Fibroblast of skin of right quadriceps (primary cell): ENCODE measurements at regions not wholly inside any gene's neighbourhood (a gene's known extent, or its start where the extent isn't known, plus 50 kb on each side); places are given as distances from the start of the nearest gene placed in this dataset.
"Not testable (repeated sequence)": the region's sequence is repeated elsewhere in the genome, so short reads cannot be mapped to it uniquely, and the experiment has no call there.

ENCODE experiments used
- DNase-seq: peaks from one replicate; pipeline ENCODE4 v3.0.0-alpha.2; 2013

DNA sequence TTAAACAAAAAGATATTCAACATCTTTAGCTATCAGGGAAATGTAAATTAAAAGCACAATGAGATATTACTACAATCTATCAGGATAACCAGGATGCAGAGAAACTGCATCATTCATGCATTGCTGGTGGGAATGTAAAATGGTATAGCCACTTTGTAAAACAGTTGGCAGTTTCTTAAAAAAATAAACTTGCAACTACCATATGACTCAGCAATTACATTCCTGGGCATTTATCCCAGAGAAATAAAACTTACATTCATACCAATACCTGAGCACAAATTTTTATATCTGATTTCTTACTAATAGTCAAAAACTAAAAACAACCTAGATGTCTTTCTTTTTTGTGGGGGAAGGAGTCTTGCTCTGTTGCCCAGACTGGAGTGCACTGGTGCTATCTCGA, 190.3 kb upstream of the TAB2 start:
- peak; percentile 72 for DNase-seq

DNA sequence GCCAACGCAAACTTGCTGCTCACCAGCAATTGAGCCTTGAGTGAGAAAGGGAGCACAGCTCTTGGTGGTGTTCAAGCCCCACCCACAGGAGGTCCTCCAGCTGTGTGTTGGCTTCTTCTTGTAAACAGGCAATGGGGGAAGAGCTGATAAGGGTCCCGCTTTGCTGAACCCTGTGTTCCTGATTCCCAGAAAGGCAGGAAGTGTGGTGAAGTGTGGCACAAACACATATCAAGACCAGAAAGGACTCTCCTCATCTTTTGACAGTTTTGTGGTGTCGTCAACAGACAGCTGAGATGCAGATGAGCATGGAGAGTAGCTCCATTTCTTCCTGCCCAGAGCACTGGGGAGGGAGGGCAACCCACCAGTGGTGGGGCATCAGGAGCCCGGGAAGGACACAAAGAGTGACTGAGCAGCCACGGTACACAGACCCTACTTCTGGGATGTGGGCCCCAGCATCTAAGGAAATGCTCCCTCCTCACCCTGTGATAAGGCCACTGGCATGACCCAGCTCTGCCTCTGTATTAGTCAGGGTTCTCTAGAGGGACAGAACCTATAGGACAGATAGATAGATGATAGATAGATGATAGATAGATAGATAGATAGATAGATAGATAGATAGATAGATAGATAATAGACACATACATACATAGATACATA, 188.9 kb upstream of the TAB2 start:
- DNase-seq = no peak

DNA sequence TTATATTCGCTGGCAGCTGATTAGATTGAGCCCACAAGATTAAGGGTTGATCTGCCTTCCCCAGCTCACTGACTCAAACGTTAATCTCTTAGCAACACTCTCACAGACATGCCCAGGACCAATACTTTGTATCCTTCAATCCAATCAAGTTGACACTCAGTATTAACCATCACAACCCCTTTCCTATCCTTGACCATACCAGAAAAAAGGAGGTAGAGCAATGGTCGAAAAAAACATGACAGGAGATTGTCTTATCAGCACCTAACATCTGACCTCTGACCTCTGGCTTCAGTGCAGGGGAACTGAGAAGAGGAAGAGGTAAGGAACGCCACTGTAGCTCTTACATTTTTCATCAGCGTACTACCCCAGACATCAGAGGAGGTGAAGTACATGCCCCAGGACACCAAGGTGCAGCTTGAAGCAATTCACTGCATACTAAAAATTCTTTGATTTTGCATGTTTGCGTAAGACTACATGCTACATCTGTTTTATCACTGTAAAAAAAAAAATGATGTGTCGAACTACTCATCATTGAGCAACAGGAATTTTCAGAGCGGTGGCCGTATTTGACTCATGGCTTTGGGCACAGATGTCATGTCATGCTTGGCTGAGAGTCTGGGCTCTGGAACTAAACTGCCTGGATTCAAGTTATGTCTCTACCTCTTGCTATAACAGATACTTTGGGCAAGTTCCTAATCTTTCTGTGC, 188.0 kb upstream of the TAB2 start:
- peak; percentile 77 for DNase-seq

DNA sequence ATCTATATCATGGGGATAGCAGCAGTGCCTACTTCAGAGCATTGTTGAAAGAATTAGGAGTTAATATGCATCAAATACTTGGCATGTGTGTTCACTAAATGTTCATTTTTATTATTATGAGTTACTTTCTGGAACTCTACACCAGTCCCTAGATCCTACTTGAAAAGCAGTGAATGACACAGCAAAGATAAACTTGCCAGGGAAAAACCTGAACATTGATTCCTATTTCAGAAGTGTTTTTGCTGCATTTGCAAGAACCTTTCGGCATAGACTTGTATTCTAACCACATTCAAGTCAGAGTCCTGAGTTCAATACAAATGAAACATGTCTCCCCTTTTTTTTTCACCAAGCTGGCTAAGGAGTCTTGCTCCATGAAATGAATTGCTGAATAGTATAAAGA, 187.4 kb upstream of the TAB2 start:
- DNase-seq = no peak

DNA sequence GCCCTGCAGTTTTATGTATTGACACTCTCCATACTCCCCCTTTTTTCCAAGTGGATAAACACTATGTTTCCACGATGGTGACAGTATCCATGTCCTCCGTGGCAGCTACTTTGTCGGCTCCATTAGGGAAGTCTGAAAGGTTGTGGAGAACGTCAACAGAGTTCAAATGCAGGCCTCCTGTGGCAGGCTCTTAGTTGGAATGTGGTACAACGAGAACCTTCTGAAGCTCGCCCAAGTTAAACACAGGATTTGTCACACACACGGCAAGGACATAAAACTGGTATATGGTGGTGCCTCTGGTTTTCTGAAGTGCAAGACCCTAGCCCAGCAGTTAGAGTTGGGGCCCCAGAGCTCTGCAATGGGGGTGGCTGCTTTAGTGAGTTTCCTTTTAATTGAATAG, 187.0 kb upstream of the TAB2 start:
- no peak for DNase-seq

DNA sequence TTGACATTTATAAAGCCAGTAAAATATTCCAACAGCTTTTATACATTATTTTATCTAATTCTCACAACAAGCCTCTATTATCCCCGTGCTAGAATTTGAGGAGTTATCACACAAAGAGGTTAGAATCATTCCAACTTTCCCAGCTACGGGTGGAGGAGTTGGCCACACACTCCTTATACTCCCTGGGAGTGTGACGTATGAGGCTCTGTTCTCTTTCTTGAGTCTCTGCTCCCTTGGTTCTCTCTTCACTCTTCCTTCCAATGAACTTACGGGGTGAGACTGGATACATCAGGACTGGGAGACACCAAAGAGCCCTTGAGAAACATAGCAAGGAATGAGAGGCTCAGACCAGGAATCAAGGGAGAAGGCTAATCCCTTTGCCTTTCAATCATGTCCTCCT, 185.6 kb upstream of the TAB2 start:
- no peak for DNase-seq

DNA sequence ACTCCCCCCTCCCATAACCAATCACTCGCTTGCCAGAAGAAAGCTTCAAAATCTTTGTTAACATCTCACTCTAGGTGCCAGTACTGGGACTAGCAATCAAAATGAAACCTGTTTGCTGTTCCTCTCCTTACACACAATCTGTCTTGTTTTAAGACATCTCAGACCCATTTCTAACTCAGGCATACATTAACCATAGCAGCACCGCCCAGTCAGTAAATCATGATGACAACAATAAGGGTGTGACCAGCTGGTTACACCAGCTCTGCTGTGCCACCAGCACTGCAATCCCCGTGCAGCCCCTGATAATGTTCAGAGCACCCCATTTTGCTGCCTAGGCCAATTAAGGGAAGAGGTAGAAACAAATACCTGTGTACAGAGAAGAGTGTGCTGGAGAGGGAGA, 185.2 kb upstream of the TAB2 start:
- DNase-seq = no peak

DNA sequence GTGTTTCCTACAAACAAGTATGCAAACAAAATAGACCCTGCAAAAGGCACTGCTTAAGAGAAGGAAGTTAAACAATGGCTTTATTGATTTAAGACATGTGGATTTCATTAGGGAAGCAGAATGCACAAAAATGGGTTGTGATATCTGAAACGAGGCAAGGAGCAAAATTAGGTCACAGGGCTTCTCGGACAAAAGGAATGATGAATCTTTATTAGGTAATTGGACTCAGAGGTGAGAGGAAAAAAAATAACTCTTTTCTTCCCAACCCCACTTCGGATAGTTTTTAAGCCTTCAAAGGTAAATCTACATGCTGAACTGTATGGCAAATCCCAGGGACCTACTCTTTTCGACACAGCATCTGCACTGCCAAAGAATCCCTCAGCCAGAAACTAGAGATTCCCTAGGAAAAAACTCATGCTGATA, 183.0 kb upstream of the TAB2 start:
- DNase-seq = peak; percentile 32

DNA sequence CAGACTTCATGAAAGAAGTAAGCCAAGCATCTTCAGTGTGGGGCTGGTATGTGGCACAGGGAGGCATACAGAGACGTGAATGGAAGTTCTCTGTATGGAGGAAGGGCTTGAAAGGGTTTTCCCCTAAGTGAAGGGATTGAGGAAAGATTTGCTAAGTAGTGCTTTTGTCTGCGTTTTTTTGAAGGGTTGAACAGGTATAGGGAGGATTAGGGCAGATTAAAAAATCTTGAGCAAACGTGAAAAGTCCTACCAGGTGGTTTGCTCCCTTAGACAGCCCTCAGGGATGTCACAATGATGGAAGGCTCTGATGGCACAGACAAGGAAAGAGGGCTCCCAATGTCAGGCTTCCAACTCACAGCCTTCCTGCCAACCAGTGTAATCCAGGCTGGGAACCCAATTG, 181.7 kb upstream of the TAB2 start:
- DNase-seq = no peak

DNA sequence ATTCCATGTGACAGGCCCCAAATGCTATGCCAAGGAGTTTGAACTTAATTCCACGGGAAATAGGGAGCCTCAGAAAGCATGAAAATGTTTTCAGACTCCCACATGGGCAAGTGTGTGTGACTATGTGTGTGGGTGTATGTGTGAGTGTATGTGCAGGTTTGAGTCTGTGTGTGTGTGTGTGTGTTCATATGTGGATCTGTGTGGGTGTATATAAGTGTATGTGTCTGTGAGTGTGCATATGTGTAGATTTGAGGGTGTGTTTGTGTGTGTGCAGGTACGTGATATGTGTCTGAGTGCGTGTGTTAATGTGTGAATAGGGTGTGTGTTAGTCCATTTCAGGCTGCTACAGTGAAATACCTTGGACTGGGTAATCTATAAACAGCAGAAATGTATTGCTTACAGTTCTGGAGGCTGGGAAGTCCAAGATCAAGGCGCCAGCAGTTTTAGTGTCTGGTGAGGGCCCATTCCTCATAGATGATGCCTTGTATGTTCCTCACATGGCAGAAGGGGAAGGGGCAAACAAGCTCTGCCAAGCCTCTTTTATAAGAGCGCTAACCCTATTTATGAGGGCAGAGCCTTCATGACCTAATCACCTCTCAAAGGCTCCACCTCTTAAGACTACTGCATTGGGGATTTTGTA, 181.1 kb upstream of the TAB2 start:
- DNase-seq = no peak

DNA sequence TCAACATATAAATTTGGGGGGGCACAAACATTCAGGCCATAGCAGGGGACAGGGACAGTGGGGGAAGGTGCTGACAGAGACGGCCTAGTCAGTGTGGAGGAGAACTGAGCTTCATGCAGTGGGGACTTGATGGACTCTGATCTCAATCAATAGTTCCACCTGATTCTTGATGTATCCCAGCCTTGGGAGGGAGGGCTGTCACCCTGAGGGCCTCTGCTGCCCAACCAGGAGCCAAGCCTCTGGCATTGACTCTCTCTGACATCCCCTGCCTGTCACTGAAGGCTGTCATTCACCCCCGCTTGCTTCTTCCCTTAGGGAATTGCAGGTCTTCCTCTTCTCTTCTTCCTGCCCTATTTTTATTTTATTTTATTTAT, 180.6 kb upstream of the TAB2 start:
- DNase-seq = no peak

DNA sequence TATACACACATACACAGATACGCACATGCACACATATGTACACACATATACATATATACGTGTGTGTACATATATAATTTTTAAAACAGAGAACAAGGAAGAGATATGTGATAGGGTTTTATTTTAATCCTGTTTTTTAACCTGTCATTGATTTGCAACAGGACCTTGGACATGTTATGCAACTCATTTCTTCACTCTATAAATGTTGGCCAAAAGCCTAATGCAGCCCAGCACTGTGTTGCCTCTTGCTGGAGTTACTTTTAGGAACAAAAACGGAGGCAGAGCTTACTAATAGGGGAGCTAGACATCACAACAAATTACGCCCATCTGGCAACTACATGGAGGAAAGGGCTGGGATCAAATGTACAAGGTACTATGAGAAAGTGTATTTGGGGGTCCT, 179.9 kb upstream of the TAB2 start:
- DNase-seq = no peak

DNA sequence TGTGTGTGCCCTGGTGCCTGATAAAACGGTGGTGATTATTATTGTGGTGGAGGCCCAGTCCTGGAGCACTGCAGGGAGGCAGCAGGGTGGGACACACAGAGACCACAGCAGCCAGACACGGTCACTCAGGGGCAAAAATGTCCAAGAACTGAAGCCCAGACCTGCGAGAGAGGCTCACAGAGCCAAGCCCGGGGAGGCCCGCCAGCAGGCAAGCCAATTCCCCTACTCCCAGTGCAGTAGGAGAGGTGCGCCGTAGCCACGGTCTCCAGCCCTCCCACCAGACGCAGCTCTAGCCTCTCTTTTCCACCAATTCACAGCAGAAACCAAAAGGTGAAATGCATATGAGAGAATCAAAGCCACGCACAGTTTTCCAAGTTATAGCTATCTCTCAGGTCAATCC, 179.4 kb upstream of the TAB2 start:
- no peak for DNase-seq

DNA sequence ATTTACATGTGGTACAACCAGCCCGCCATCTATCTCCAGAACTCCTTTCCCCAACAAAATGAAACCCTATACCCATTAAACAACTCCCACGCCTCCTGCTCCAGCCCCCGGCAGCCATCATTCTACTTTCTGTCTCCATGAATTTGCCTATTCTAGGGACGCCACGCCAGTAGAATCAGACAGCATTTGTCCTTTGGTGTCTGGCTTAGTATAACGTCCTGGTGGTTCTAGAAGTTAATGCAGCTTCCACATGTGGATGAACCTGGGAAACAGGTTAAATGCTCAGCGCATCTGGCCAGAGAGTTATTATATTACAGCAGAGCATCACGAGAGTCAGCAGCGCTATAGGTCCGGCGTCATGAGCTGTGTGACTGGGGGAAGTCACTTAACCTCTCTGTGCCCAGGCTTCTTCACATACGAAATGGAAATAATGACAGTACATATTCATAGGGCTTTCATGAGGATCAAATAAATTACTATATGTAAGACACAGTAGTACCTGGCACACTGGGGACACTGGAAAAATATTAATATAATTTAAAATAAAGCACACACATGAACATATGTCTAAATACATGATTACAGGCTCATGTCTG, 178.7 kb upstream of the TAB2 start:
- DNase-seq = no peak

DNA sequence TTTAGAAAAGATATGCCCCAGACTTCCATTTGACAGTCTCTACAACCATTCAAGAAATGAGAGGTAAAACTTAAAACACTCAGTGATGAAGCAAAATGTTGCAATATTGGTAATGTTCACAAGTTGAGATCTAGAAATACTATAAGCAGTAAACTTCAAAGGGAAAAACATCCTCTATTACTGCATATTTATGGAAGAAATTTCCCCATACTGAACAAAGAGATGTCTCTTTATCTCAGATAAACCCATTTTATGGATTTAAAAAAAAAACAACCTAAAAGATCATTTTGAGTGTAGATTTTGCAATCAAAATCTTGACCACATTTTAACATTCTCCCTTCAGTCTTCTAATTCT, 177.8 kb upstream of the TAB2 start:
- DNase-seq = no peak

DNA sequence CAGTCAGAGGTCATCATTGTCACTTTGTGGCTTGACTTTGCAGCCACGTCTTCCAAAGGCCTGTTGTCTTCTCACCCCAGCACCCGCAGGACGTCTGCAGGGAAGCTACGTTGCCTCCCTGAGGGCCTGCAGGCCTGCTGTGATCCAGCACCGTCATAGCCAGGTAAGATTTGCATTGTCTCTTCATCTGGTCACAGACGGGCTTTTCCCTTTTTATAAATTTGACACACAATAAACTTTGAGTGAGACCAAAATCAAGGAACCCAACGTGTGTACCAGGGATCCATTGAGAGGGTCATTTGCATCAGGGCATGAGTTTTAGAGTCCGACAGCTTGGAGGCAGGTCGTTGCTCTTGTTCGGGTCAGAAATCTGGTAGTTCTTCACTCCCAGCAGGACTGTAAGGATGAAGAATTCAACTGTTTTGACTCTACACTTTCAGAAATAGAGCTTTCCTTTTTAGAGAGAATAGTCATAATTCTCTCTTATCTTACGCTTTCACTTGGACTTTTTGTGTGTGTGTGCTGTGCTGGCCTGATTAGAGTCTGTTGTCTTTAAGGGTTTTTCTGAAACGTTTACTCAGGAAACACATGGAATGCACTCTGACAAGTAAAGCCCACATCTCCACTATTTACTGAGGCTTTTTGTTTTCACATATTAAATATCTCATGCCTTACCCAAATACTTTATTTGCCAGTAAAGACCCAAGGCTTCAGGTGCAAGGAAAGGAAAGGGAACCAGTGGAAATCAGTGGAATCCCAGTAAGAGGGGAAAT, 177.2 kb upstream of the TAB2 start:
- DNase-seq = no peak

DNA sequence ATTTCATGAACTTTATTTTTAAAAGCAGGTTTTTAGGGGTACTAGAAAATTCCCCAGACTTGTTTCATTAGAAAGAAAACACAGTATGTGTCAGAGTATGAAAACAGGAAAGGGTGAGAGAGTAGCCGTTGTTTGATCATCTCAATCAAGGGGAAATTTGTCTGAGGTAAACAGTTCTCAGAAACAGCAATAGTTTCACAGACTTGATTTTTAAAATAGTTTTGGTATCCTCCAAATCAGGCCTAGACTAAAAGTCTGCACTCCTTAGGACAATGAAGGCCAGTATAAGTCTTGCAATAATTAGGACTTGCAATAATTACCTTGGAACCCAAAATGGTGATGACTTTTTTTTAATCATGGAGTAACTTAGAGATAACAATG, 176.6 kb upstream of the TAB2 start:
- no peak for DNase-seq

DNA sequence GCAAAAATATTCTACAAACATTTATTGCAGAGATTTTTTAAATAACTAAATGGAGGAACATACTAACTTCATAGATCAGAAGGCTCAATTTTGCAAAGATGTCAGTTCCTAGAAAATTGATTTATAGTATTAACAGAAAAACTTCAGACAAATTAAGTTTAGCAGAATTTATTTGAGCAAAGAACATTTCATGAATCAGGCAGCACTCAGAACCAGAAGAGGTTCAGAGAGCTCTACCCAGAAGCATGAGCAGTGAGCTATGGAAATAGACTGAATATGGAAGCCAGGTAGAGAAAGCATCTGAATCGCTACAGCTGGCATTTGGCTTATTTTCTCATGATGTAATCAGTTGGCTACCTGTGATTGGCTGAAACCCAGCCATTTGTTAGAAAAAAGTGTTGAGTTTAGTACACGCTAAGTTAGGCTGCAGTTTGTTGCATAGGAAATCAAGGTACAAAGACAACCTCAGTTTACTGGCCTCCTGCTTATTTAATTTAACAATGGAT, 174.5 kb upstream of the TAB2 start:
- DNase-seq = no peak

DNA sequence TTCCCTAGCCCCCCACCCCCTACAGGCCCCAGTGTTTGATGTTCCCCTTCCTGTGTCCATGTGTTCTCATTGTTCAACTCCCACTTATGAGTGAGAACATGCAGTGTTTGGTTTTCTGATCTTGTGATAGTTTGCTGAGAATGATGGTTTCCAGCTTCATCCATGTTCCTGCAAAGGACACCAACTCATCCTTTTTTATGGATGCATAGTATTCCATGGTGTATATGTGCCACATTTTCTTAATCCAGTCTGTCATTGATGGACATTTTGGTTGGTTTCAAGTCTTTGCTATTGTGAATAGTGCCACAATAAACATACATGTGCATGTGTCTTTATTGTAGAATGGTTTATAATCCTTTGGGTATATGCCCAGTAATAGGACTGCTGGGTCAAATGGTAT, 171.7 kb upstream of the TAB2 start:
- not testable (repeated sequence) for DNase-seq

DNA sequence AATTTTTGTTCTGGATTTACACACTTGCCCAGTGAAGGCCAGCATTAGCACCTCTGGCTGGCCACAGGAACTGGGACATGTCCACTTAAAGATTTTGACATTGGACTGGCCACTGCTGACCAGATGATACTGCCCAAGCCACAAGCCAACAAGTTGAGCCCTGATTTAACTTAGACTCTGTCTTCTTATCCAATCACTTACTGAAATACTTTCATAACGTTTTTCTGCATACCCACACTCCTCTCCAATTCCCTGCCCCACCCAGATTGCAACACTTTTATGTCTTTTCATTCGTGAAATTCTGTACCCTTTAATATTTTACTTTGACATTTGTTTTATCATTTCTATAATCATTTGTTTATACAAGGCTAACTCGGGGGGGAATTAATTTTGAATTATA, 170.3 kb upstream of the TAB2 start:
- DNase-seq = no peak

DNA sequence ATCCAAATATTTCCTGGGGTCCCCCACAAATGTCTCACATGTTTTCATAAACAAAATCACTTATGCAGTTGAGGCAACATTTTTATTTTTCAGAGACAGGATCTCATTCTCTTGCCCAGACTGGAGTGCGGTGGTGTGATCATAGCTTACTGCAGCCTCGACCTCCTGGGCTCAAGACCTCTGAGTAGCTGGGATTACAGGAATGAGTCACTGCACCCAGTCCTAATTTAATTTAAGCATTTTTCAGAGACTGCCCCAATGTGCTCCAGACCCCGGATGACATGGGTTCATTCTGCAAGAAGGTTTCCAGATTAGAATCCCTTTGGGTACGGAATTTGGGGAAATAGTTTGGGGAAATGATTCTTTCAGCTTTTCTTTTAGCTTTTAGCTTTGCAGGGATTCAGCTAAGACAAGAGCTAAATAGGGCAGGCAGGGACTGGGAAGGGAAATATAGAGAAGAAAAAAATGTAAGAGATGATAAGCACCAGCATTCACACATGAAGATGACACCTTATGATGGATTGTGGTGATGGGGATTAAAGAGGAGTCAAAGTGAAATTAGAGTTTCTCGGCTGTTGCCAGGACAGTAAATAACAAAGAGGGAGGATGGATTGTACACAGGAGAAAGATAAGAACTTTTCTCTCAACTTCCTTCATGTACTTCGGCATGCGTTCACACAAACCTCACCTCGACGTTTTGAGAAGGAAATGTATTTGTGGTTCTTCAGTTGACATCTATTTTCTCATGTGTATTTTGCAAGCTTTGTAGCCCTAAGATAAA, 169.4 kb upstream of the TAB2 start:
- no peak for DNase-seq

DNA sequence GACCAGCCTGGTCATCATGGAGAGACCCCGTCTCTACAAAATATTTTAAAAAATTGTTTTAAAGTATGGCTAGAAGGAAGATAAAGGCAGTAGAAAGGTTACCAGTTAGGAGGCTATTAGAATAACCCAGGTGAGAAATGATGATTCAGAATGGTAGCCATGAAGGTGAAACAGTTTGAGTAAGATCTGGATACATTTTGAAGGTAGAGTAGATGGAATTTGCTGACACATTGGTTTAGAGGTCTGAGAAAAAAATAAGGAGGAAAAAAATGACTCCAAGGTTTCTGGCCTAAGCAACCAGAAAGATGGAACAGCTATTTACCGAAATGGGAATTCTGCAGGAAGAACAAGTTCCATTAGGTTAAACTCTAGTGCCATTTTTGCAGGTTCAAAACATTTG, 167.9 kb upstream of the TAB2 start:
- DNase-seq = no peak

DNA sequence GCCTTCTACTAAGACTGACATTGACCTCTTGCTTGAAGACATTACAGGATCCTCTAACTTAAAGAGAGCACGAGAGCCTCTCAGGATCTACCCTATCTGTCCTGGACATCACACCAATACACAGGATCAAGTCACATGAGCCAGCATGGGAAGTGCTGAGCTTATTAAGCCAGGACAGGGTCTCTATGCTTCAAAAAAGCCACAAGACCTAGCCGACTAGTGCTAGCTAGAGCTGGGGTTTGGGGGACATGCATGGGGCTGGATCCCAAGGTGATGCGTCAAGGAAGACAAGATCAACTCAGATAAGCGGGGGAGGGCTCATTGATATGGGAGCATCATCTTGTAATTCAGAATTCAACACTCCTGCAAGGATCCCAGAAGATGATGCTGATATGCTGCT, 167.2 kb upstream of the TAB2 start:
- DNase-seq = no peak
